A549 (cell line): ENCODE measurements at regions not wholly inside any gene's neighbourhood (a gene's known extent, or its start where the extent isn't known, plus 50 kb on each side); places are given as distances from the start of the nearest gene placed in this dataset.

Experiments
- ATAC-seq, 2 experiments: fragments of 200-7000 bp in 1 of 2; fragments of >200 bp in 1 of 2; cut with Nextera tagmentation in 1 of 2; cut with Tn5 transposase in 1 of 2; 3 replicates each; pipeline versions ENCODE4 v1.8.0 to v1.9.1; 2018 to 2020; ENCODE audit warnings: mild to moderate bottlenecking in 1 of 2, moderate library complexity in 1 of 2
- CTCF ChIA-PET: fragments of 300-600 bp; sonication (Branson Sonifier 250); formaldehyde crosslinking; extraction: SDS; loops from one replicate; lab custom pipeline; 2021; ENCODE audit warnings: antibody characterized with exemption, inconsistent platforms; lab: Yijun Ruan, JAX
- POLR2A ChIA-PET: fragments of 350-600 bp; formaldehyde crosslinking; extraction: SDS; loops from one replicate; lab custom pipeline; 2021; ENCODE audit warnings: antibody characterized with exemption, inconsistent platforms; lab: Yijun Ruan, JAX
- DNase-seq, 2 experiments: peaks; one replicate each; pipeline versions ENCODE4 v3.0.0 to v3.0.0-alpha.2; 2011 to 2016; ENCODE audit warnings: low read depth in 1 of 2, low spot score in 1 of 2
- FAIRE-seq: peaks from 2 replicates; lab custom pipeline; 2011; peaks lifted over from hg19 to GRCh38; lab: Jason Lieb, UNC
- H3K27ac ChIP-seq, 2 experiments: fragments of >200 bp; sonication (Bioruptor Twin); formaldehyde crosslinking; 3 replicates each; pipeline ENCODE4 v1.5.1; 2016 to 2017
- H3K4me1 ChIP-seq: fragments of >200 bp; sonication (Bioruptor Twin); formaldehyde crosslinking; 3 replicates; pipeline ENCODE4 v1.6.1; 2016
- H3K4me2 ChIP-seq: fragments of >200 bp; sonication (Bioruptor Twin); formaldehyde crosslinking; 3 replicates; pipeline ENCODE4 v1.6.1; 2016
- H3K4me3 ChIP-seq: fragments of >200 bp; sonication (Bioruptor Twin); formaldehyde crosslinking; 3 replicates; pipeline ENCODE4 v1.5.1; 2016
- H3K9me3 ChIP-seq: fragments of >200 bp; sonication (Bioruptor Twin); formaldehyde crosslinking; 3 replicates; pipeline ENCODE4 v1.6.1; 2016
- BHLHE40 ChIP-seq: IDR thresholded peaks from 2 replicates; pipeline ENCODE4 v1.6.1; 2012; ENCODE audit warnings: low read depth, low read length, inconsistent platforms
- CHD2 ChIP-seq: fragments of 150-350 bp; IDR thresholded peaks from 2 replicates; pipeline ENCODE4 v1.6.1; 2014; ENCODE audit warnings: low read length; ENCODE audit not compliant: partially characterized antibody
- EHF ChIP-seq: fragments of 250-450 bp; sonication (Bioruptor Pico); IDR thresholded peaks from 2 replicates; pipeline ENCODE4 v1.5.0; 2020; ENCODE audit warnings: mild to moderate bottlenecking
- EHMT2 ChIP-seq: fragments of 200-600 bp; sonication (generic); IDR thresholded peaks from 2 replicates; pipeline ENCODE4 v1.6.1; 2016; ENCODE audit warnings: antibody characterized with exemption, low read depth, mild to moderate bottlenecking, moderate library complexity
- EP300 ChIP-seq, 2 experiments: fragments of >200 bp; sonication (Bioruptor Twin); formaldehyde crosslinking; IDR thresholded peaks; 2 replicates in 1 of 2; 3 replicates in 1 of 2; pipeline ENCODE4 v1.6.1; 2016 to 2017
- ESRRA ChIP-seq: fragments of 150-350 bp; IDR thresholded peaks from 2 replicates; pipeline ENCODE4 v1.6.1; 2014; ENCODE audit warnings: mild to moderate bottlenecking, low read length, borderline replicate concordance
- FOSB ChIP-seq: fragments of 250-450 bp; sonication (Bioruptor Pico); IDR thresholded peaks from 2 replicates; pipeline ENCODE4 v1.5.0; 2020; ENCODE audit warnings: mild to moderate bottlenecking, moderate library complexity
- FOSL2 ChIP-seq, 2 experiments: fragments of 450-650 bp in 1 of 2; fragments of >200 bp in 1 of 2; sonication (Bioruptor Twin) in 1 of 2; formaldehyde crosslinking; IDR thresholded peaks; 2 replicates each; pipeline versions ENCODE4 v1.5.0 to v1.6.1; 2016 to 2020; ENCODE audit warnings: mild to moderate bottlenecking in 1 of 2, moderate library complexity in 1 of 2
- HEYL ChIP-seq: fragments of 250-450 bp; sonication (Bioruptor Pico); IDR thresholded peaks from 2 replicates; pipeline ENCODE4 v1.8.0; 2021; ENCODE audit warnings: mild to moderate bottlenecking, moderate library complexity
- HOXA7 ChIP-seq: fragments of 250-450 bp; sonication (Bioruptor Pico); IDR thresholded peaks from 2 replicates; pipeline ENCODE4 v1.5.0; 2020; ENCODE audit warnings: mild to moderate bottlenecking, moderate library complexity
- HOXB5 ChIP-seq: fragments of 250-450 bp; sonication (Bioruptor Pico); IDR thresholded peaks from 2 replicates; pipeline ENCODE4 v1.5.0; 2020; ENCODE audit warnings: mild to moderate bottlenecking, moderate library complexity
- JUNB ChIP-seq: fragments of >200 bp; sonication (Bioruptor Twin); formaldehyde crosslinking; IDR thresholded peaks from 2 replicates; pipeline ENCODE4 v1.6.1; 2016
- KDM5A ChIP-seq: fragments of 200-600 bp; sonication (generic); IDR thresholded peaks from 2 replicates; pipeline ENCODE4 v1.6.1; 2016; ENCODE audit warnings: antibody characterized with exemption, mild to moderate bottlenecking
- MAFK ChIP-seq: fragments of 450-650 bp; IDR thresholded peaks from 2 replicates; pipeline ENCODE4 v1.6.1; 2014; ENCODE audit not compliant: partially characterized antibody
- MAZ ChIP-seq: fragments of 150-350 bp; IDR thresholded peaks from 2 replicates; pipeline ENCODE4 v1.6.1; 2014; ENCODE audit warnings: antibody characterized with exemption, low read depth, low read length, borderline replicate concordance
- RAD21 ChIP-seq, 2 experiments: fragments of >200 bp in 1 of 2; sonication (Bioruptor Twin) in 1 of 2; formaldehyde crosslinking in 1 of 2; IDR thresholded peaks in 1 of 2; conservative IDR thresholded peaks in 1 of 2; 2 replicates in 1 of 2; 3 replicates in 1 of 2; pipeline ENCODE4 v1.6.1; 2012 to 2018; ENCODE audit warnings: inconsistent platforms in 1 of 2
- RARB ChIP-seq: fragments of 250-450 bp; sonication (Bioruptor Pico); IDR thresholded peaks from 2 replicates; pipeline ENCODE4 v1.8.0; 2021; ENCODE audit warnings: mild to moderate bottlenecking, moderate library complexity
- RFX5 ChIP-seq: fragments of 450-650 bp; IDR thresholded peaks from 2 replicates; pipeline ENCODE4 v1.7.1; 2014; ENCODE audit warnings: antibody characterized with exemption, mild to moderate bottlenecking, moderate library complexity
- RNF2 ChIP-seq: fragments of 200-600 bp; sonication (generic); IDR thresholded peaks from 2 replicates; pipeline ENCODE4 v1.6.1; 2016; ENCODE audit warnings: low read depth, mild to moderate bottlenecking, antibody characterized with exemption, moderate library complexity, borderline replicate concordance
- SREBF2 ChIP-seq: fragments of 450-650 bp; IDR thresholded peaks from 2 replicates; pipeline ENCODE4 v1.6.1; 2014; ENCODE audit warnings: mild to moderate bottlenecking, moderate library complexity
- TFCP2L1 ChIP-seq: fragments of 250-450 bp; sonication (Bioruptor Pico); IDR thresholded peaks from 2 replicates; pipeline ENCODE4 v1.5.0; 2021; ENCODE audit warnings: mild to moderate bottlenecking
- ZC3H11A ChIP-seq: fragments of 450-650 bp; IDR thresholded peaks from 2 replicates; pipeline ENCODE4 v1.6.1; 2014; ENCODE audit warnings: antibody characterized with exemption, mild to moderate bottlenecking
- ZFP36 ChIP-seq: fragments of 450-650 bp; IDR thresholded peaks from 2 replicates; pipeline ENCODE4 v1.6.1; 2014; ENCODE audit warnings: borderline replicate concordance; ENCODE audit not compliant: partially characterized antibody
- WGBS: methylation state at CpG from one replicate; pipeline ENCODE4 v1.1.6; 2017; ENCODE audit errors: missing lambda C conversion rate; 5-methylcytosine and 5-hydroxymethylcytosine counted together
- TF ChIP-seq, protein P1 (sequence below): fragments of >200 bp; sonication (Bioruptor Twin); formaldehyde crosslinking; IDR thresholded peaks from 2 replicates; pipeline ENCODE4 v1.6.1; 2016
- TF ChIP-seq, protein P2 (sequence below): fragments of >200 bp; sonication (Bioruptor Twin); formaldehyde crosslinking; IDR thresholded peaks from 3 replicates; pipeline ENCODE4 v1.6.1; 2016
- TF ChIP-seq, protein P3 (sequence below): IDR thresholded peaks from 2 replicates; pipeline ENCODE4 v1.6.1; 2012

DNA sequence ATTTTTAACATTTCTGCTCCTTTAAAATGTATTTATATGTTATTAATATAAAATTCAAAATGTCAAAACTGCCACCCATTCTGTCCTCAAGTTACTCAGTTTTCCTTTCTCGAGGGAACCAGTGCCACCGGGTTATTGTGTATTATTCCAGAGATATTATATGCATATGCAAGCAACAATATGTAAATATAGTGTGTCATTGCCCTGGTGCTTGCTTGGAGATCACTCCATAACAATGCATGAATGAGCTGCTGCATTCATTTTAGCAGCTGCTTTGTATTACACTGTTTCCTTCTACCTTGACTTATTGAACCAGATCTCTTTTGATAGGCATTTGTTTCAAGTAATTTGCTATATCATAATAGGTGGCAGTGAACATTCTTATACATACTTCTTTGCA, 509.1 kb downstream of the MCTP2 start:
- H3K4me1 ChIP-seq, result no peaks in the 10 kb centered on the region
- no peak overlapping the region for H3K4me2 ChIP-seq
- FAIRE-seq, result no peak
- TF ChIP-seq ZC3H11A, result no peak
- no peak for TF ChIP-seq RNF2
- TF ChIP-seq RFX5, result no peak
- no peak for TF ChIP-seq BHLHE40
- no peak for TF ChIP-seq RAD21 (conservative IDR thresholded peaks at IDR 0.05 in 1 of 2, IDR thresholded peaks at IDR 0.05 in 1 of 2)
- TF ChIP-seq HOXB5 (CRISPR knock-in tag), result no peak
- TF ChIP-seq EHMT2, result no peak
- no peak for TF ChIP-seq MAFK
- TF ChIP-seq, protein P1, sequence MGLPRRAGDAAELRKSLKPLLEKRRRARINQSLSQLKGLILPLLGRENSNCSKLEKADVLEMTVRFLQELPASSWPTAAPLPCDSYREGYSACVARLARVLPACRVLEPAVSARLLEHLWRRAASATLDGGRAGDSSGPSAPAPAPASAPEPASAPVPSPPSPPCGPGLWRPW, result no peak
- no peak for TF ChIP-seq ZFP36
- no peak for TF ChIP-seq MAZ
- TF ChIP-seq, protein P2, sequence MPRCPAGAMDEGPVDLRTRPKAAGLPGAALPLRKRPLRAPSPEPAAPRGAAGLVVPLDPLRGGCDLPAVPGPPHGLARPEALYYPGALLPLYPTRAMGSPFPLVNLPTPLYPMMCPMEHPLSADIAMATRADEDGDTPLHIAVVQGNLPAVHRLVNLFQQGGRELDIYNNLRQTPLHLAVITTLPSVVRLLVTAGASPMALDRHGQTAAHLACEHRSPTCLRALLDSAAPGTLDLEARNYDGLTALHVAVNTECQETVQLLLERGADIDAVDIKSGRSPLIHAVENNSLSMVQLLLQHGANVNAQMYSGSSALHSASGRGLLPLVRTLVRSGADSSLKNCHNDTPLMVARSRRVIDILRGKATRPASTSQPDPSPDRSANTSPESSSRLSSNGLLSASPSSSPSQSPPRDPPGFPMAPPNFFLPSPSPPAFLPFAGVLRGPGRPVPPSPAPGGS, result no peak
- TF ChIP-seq FOSB (CRISPR knock-in tag), result no peak
- TF ChIP-seq JUNB, result no peak
- no peak for TF ChIP-seq HEYL (CRISPR knock-in tag)
- no peak for TF ChIP-seq KDM5A
- TF ChIP-seq, all 56 proteins: peak for 0
- Histone ChIP-seq H3K4me3 (no peak overlapping the region), H3K9me3 (no peaks in the 10 kb centered on the region), H3K27ac (no peak overlapping the region)
- ATAC-seq (no peak), DNase-seq (no peak)
- POLR2A ChIA-PET, result no interaction called here
- whole genome bisulfite sequencing, result 3% methylated on average over 2 of the region's 2 CpGs
- CTCF ChIA-PET, result no interaction called here

DNA sequence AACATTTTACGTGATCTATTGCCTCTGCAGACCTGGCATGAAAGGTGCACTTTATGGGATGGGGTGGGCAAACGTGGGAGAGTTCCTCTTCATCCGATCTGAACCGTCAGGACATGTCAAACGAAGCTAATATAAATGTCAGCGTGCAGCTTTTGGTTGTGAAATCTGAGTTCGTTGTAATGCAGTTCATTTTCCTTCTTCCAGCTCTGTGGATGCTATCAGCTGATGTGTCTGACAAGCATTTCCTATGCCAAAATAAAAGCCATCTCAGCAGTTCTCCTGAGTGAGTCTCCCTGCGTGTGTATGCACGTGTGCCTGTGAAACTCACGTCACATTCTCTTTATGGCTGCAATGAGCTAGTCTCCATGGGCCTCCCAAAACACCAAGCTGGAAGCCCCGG, 512.3 kb downstream of the MCTP2 start:
- Histone ChIP-seq H3K4me2 (no peak overlapping the region), H3K4me3 (no peak overlapping the region)
- POLR2A ChIA-PET, result no interaction called here
- TF ChIP-seq TFCP2L1 (CRISPR knock-in tag) (no peak), SREBF2 (no peak), EHMT2 (no peak), ESRRA (no peak), MAFK (peak; percentile 38), RFX5 (no peak)
- TF ChIP-seq, protein P1, result no peak
- TF ChIP-seq, all 56 proteins: peak for 1
- Histone ChIP-seq H3K9me3 (no peaks in the 10 kb centered on the region), H3K4me1 (no peaks in the 10 kb centered on the region), H3K27ac (no peak overlapping the region)
- 2% methylated on average over 11 of the region's 11 CpGs for WGBS
- DNase-seq (no peak), ATAC-seq (no peak), FAIRE-seq (no peak)
- CTCF ChIA-PET, result interaction anchor here (0.6 kb wide), 1 partner anchor 197 kb away, joined by 3 read pairs; no protein-coding TSS in a partner anchor

DNA sequence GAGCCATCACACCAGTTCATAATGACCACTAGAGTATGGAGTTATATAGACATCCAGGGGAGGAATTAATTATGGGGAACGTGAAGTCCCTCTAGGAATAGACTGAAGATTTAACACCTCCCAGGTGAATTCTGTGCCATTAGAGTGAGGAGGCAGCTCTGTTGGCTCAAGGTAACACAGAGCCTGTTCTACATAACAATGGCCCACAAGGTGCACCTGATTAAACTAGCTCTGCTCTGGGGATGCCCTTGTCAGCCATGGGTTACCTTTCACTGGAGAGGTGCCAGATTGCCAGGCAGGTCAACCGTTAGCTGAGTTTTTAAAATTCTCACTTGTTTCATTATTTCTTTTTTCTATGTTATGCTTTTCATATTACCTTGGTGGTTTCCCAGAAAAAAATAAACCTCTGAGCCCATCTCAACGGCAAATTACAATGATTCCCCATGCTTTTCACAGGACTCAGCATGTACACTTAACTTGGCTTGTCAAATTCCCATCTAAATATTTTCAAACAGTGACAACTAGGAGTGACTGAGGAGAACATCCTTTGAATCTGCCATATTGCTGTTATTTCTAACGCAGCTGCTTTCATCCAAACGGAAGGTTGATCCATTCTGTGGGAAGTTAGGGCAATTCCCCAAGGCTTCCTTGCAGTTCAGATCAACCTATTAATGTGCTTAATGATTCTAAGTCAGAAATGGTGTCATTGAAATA, 512.9 kb downstream of the MCTP2 start:
- Histone ChIP-seq H3K4me2 (no peak overlapping the region), H3K4me1 (no peaks in the 10 kb centered on the region), H3K9me3 (no peaks in the 10 kb centered on the region), H3K4me3 (no peak overlapping the region), H3K27ac (no peak overlapping the region)
- DNase-seq (no peak), ATAC-seq (no peak), FAIRE-seq (no peak)
- ChIA-PET POLR2A (no interaction called here), CTCF (interaction anchor here (0.6 kb wide), 1 partner anchor 197 kb away, joined by 3 read pairs; no protein-coding TSS in a partner anchor)
- no peak for TF ChIP-seq KDM5A
- no peak for TF ChIP-seq HOXB5 (CRISPR knock-in tag)
- TF ChIP-seq ZFP36, result no peak
- TF ChIP-seq EP300 (IDR thresholded peaks at IDR 0.05), result no peak
- TF ChIP-seq HOXA7 (CRISPR knock-in tag), result no peak
- no peak for TF ChIP-seq TFCP2L1 (CRISPR knock-in tag)
- no peak for TF ChIP-seq RARB (CRISPR knock-in tag)
- TF ChIP-seq EHF, result no peak
- no peak for TF ChIP-seq CHD2
- no peak for TF ChIP-seq MAZ
- TF ChIP-seq, protein P3, sequence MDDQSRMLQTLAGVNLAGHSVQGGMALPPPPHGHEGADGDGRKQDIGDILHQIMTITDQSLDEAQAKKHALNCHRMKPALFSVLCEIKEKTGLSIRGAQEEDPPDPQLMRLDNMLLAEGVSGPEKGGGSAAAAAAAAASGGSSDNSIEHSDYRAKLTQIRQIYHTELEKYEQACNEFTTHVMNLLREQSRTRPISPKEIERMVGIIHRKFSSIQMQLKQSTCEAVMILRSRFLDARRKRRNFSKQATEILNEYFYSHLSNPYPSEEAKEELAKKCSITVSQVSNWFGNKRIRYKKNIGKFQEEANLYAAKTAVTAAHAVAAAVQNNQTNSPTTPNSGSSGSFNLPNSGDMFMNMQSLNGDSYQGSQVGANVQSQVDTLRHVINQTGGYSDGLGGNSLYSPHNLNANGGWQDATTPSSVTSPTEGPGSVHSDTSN, result no peak
- TF ChIP-seq FOSL2 (IDR thresholded peaks at IDR 0.05), result no peak
- TF ChIP-seq FOSL2 (CRISPR knock-in tag; IDR thresholded peaks at IDR 0.05), result no peak
- 3% methylated on average over 5 of the region's 5 CpGs for WGBS
